ENCODE measurements at regions not wholly inside any gene's neighbourhood (a gene's known extent, or its start where the extent isn't known, plus 50 kb on each side); places are given as distances from the start of the nearest gene placed in this dataset.

DNA sequence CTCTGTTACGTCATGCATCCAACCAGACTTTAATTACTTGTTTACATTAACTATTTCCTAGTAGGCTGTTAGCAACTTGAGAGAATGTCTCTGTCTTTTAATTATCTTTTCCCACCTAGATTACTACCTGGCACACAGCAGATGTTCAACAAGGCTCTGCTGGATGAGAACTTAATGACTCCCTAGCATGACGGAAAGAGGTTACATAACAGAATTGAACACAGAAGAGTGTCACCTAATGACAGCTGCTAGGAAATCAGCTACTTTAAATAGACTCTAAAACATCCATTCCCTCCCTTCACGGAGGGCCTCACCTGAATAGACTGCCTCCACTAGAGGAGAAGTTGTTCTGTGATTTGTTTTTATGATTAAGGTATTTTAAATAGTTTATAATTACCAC is 110.8 kb downstream of the TEX29 start:
- Histone ChIP-seq H3K27me3 (peaks cover 0 to 35% (median 5%) of the 10 kb centered on the region in 9 donors), H3K27ac (no peak overlapping the region), H3K36me3 (no peaks in the 10 kb centered on the region), H3K4me1 (no peaks in the 10 kb centered on the region), H3K9me3 (no peaks in the 10 kb centered on the region), H3K4me3 (no peak overlapping the region)
- DNase-seq (no peak), ATAC-seq (no peak)
- intact Hi-C loops (cut with DNase I): no loop called here
- WGBS, 4 donors: 56 to 83% (median 63%) methylated on average over 2 to 3 of the region's 3 CpGs
- TF ChIP-seq, protein P1, sequence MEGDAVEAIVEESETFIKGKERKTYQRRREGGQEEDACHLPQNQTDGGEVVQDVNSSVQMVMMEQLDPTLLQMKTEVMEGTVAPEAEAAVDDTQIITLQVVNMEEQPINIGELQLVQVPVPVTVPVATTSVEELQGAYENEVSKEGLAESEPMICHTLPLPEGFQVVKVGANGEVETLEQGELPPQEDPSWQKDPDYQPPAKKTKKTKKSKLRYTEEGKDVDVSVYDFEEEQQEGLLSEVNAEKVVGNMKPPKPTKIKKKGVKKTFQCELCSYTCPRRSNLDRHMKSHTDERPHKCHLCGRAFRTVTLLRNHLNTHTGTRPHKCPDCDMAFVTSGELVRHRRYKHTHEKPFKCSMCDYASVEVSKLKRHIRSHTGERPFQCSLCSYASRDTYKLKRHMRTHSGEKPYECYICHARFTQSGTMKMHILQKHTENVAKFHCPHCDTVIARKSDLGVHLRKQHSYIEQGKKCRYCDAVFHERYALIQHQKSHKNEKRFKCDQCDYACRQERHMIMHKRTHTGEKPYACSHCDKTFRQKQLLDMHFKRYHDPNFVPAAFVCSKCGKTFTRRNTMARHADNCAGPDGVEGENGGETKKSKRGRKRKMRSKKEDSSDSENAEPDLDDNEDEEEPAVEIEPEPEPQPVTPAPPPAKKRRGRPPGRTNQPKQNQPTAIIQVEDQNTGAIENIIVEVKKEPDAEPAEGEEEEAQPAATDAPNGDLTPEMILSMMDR (IDR thresholded peaks at IDR 0.05): no peak
- TF ChIP-seq POLR2A (IDR thresholded peaks at IDR 0.05): no peak

- no peak overlapping the region for H3K27ac ChIP-seq
- peaks cover 0 to 25% (median 0%) of the 10 kb centered on the region in 9 donors for H3K27me3 ChIP-seq
- DNase-seq (no peak), ATAC-seq (no peak)
- WGBS, 4 donors: 34 to 72% (median 49%) methylated on average over 3 of the region's 3 CpGs
- no peak for TF ChIP-seq POLR2A (IDR thresholded peaks at IDR 0.05)
- TF ChIP-seq, protein P1 (IDR thresholded peaks at IDR 0.05): no peak
- H3K4me1 ChIP-seq: no peaks in the 10 kb centered on the region
- no peaks in the 10 kb centered on the region for H3K36me3 ChIP-seq
- intact Hi-C loops (cut with DNase I): no loop called here
- H3K4me3 ChIP-seq: no peak overlapping the region
- no peaks in the 10 kb centered on the region for H3K9me3 ChIP-seq
Observed at GRCh38 chr13:111434578-111435159, 114.2 kb downstream of the TEX29 start.

- ATAC-seq (no peak), DNase-seq (no peak)
- Histone ChIP-seq H3K27ac (no peak overlapping the region), H3K4me1 (no peaks in the 10 kb centered on the region), H3K9me3 (no peaks in the 10 kb centered on the region), H3K27me3 (peaks cover 0 to 20% (median 0%) of the 10 kb centered on the region in 9 donors), H3K4me3 (no peak overlapping the region), H3K36me3 (no peaks in the 10 kb centered on the region)
- 77 to 85% (median 80%) methylated on average over 10 to 11 of the region's 11 CpGs for WGBS, 4 donors
- TF ChIP-seq, protein P1 (IDR thresholded peaks at IDR 0.05): no peak
- no peak for TF ChIP-seq POLR2A (IDR thresholded peaks at IDR 0.05)
- intact Hi-C loops (cut with DNase I): no loop called here
Observed at GRCh38 chr13:111436446-111436845, 116.0 kb downstream of the TEX29 start.

DNA sequence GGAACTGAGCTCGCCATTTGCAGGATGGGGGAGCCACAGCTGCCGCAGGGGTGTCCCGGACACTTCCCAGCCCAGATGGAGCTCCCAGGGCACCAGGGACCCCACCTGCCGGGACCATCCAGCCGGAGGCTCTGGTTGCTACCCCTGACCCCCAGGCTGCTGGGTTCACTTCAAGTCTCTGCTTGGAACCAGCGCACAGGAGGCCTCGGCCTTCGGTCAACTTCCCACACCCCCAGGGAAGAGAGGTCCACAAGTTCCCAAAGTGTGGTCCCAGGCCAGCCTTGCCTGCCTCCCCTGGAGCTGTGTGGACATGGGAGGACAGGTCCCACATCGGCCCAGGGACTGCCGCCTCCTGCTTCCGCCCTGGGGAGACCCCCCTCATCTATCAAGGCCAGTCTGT is 117.0 kb downstream of the TEX29 start:
- peaks cover 0 to 4% (median 0%) of the 10 kb centered on the region in 12 donors for H3K9me3 ChIP-seq
- ATAC-seq: no peak
- intact Hi-C loops (cut with DNase I): no loop called here
- WGBS, 4 donors: 80 to 89% (median 85%) methylated on average over 10 to 11 of the region's 11 CpGs
- H3K27ac ChIP-seq: no peak overlapping the region
- H3K36me3 ChIP-seq: no peaks in the 10 kb centered on the region
- H3K4me1 ChIP-seq: no peaks in the 10 kb centered on the region
- DNase-seq: no peak
- H3K27me3 ChIP-seq: peaks cover 0 to 20% (median 0%) of the 10 kb centered on the region in 9 donors
- TF ChIP-seq, protein P1 (IDR thresholded peaks at IDR 0.05): no peak
- no peak for TF ChIP-seq POLR2A (IDR thresholded peaks at IDR 0.05)
- no peak overlapping the region for H3K4me3 ChIP-seq
